H1 (cell line): ENCODE measurements at regions not wholly inside any gene's neighbourhood (a gene's known extent, or its start where the extent isn't known, plus 50 kb on each side); places are given as distances from the start of the nearest gene placed in this dataset.

Source experiments
- CEBPB ChIP-seq: IDR thresholded peaks from 2 replicates; pipeline ENCODE4 v1.6.1; 2012; ENCODE audit warnings: low read depth, low read length
- CHD1 ChIP-seq: IDR thresholded peaks from 2 replicates; pipeline ENCODE4 v1.6.1; 2012; ENCODE audit warnings: low read depth, low read length, improper control_type of control experiment
- CHD7 ChIP-seq: fragments of 300-600 bp; sonication (generic); IDR thresholded peaks from 2 replicates; pipeline ENCODE4 v1.7.1; 2012; ENCODE audit warnings: low read length, moderate library complexity, mild to moderate bottlenecking, inconsistent platforms; ENCODE audit not compliant: insufficient replicate concordance
- CTBP2 ChIP-seq: IDR thresholded peaks from 2 replicates; pipeline ENCODE4 v1.7.0; 2011; ENCODE audit warnings: borderline replicate concordance, mild to moderate bottlenecking, moderate library complexity, mixed read lengths, low read length; ENCODE audit not compliant: insufficient read depth, insufficient read length
- EGR1 ChIP-seq: IDR thresholded peaks from 2 replicates; pipeline ENCODE4 v1.6.1; 2011; ENCODE audit warnings: low read depth, low read length, borderline replicate concordance
- EP300 ChIP-seq, 2 experiments: IDR thresholded peaks; 1 replicate in 1 of 2; 2 replicates in 1 of 2; pipeline ENCODE4 v1.6.1; 2011 to 2012; ENCODE audit warnings: low read depth in 2 of 2, low read length in 2 of 2, mild to moderate bottlenecking in 2 of 2, borderline replicate concordance in 1 of 2, inconsistent platforms in 1 of 2, moderate library complexity in 1 of 2
- HDAC6 ChIP-seq: IDR thresholded peaks from one replicate; pipeline ENCODE4 v1.7.1; 2012; ENCODE audit warnings: low read depth, mild to moderate bottlenecking, inconsistent platforms, low read length, moderate library complexity
- KDM1A ChIP-seq: fragments of 200-600, 300-600 bp; sonication (generic); IDR thresholded peaks from 2 replicates; pipeline ENCODE4 v1.7.1; 2016; ENCODE audit warnings: mild to moderate bottlenecking, low read length, borderline replicate concordance
- POU5F1 ChIP-seq: IDR thresholded peaks from 2 replicates; pipeline ENCODE4 v1.6.1; 2011; ENCODE audit warnings: low read depth, mild to moderate bottlenecking, low read length, moderate library complexity
- SP2 ChIP-seq: IDR thresholded peaks from 2 replicates; pipeline ENCODE4 v1.6.1; 2012; ENCODE audit warnings: mild to moderate bottlenecking, low read length, inconsistent platforms
- SUZ12 ChIP-seq: fragments of 200-600 bp; sonication (generic); IDR thresholded peaks from 2 replicates; pipeline ENCODE4 v1.6.1; 2012; ENCODE audit warnings: mild to moderate bottlenecking, inconsistent platforms, low read length, moderate library complexity, mixed read lengths
- YY1 ChIP-seq: IDR thresholded peaks from 2 replicates; pipeline ENCODE4 v1.6.1; 2011; ENCODE audit warnings: low read depth, mild to moderate bottlenecking, low read length

GRCh38 chr7:84248843-84249242, 54.3 kb upstream of the SEMA3A start (continued):
- TF ChIP-seq CHD7, result no peak
- TF ChIP-seq HDAC6, result no peak
- no peak for TF ChIP-seq YY1
- no peak for TF ChIP-seq CEBPB
- no peak for TF ChIP-seq EGR1
- TF ChIP-seq EP300 (IDR thresholded peaks at IDR 0.05; ENCODE audit: borderline replicate concordance in 1 of 2, low read depth in 2 of 2, low read length in 2 of 2), result no peak
- no peak for TF ChIP-seq POU5F1
- TF ChIP-seq SUZ12, result no peak
- TF ChIP-seq KDM1A, result no peak
- TF ChIP-seq CHD1, result no peak
- TF ChIP-seq CTBP2, result no peak
- no peak for TF ChIP-seq SP2
